NCI-H2107 treated with DMSO at 0.1 percent for 48 hours (cell line): ENCODE measurements at regions not wholly inside any gene's neighbourhood (a gene's known extent, or its start where the extent isn't known, plus 50 kb on each side); places are given as distances from the start of the nearest gene placed in this dataset.
A peak's percentile ranks its signal among the peaks of the same experiment; 100 is the strongest.

Experiments used
- DNase-seq: peaks from one replicate; lab custom pipeline; 2025; ENCODE audit not compliant: unreplicated experiment; lab: John Stamatoyannopoulos, UW

GRCh38 chr13:62331384-62331783, 915.7 kb upstream of the PCDH20 start:
- no peak for DNase-seq

- no peak for DNase-seq
Observed at GRCh38 chr13:62327367-62327766, 911.7 kb upstream of the PCDH20 start.

- DNase-seq = no peak
Observed at GRCh38 chr13:62324842-62325241, 909.2 kb upstream of the PCDH20 start.

GRCh38 chr13:62321895-62322294, 906.2 kb upstream of the PCDH20 start:
- no peak for DNase-seq

GRCh38 chr13:62321139-62321538, 905.5 kb upstream of the PCDH20 start:
- DNase-seq = no peak

- DNase-seq = peak; percentile 61
Observed at GRCh38 chr13:62320129-62321108, 904.8 kb upstream of the PCDH20 start.

- DNase-seq = peak; percentile 1
Observed at GRCh38 chr13:62309904-62310303, 894.3 kb upstream of the PCDH20 start.

- peak; percentile 3 for DNase-seq
Observed at GRCh38 chr13:62305756-62306155, 890.1 kb upstream of the PCDH20 start.

- no peak for DNase-seq
Observed at GRCh38 chr13:62302341-62302740, 886.7 kb upstream of the PCDH20 start.

- DNase-seq = no peak
Observed at GRCh38 chr13:62299988-62300387, 884.3 kb upstream of the PCDH20 start.

- no peak for DNase-seq
Observed at GRCh38 chr13:62296812-62297211, 881.2 kb upstream of the PCDH20 start.

GRCh38 chr13:62294244-62294643, 878.6 kb upstream of the PCDH20 start:
- DNase-seq = no peak

GRCh38 chr13:62292714-62293480, 877.2 kb upstream of the PCDH20 start:
- no peak for DNase-seq

GRCh38 chr13:62290542-62290941, 874.9 kb upstream of the PCDH20 start:
- no peak for DNase-seq

GRCh38 chr13:62287764-62288163, 872.1 kb upstream of the PCDH20 start:
- DNase-seq = no peak

GRCh38 chr13:62280590-62280989, 864.9 kb upstream of the PCDH20 start:
- no peak for DNase-seq

GRCh38 chr13:62278271-62278670, 862.6 kb upstream of the PCDH20 start:
- DNase-seq = no peak

GRCh38 chr13:62251734-62252133, 836.1 kb upstream of the PCDH20 start:
- DNase-seq = no peak

GRCh38 chr13:62250501-62251201, 835.0 kb upstream of the PCDH20 start:
- no peak for DNase-seq

GRCh38 chr13:62246581-62246980, 830.9 kb upstream of the PCDH20 start:
- DNase-seq = no peak

- no peak for DNase-seq
Observed at GRCh38 chr13:62243106-62243505, 827.5 kb upstream of the PCDH20 start.
